ENCODE measurements at regions not wholly inside any gene's neighbourhood (a gene's known extent, or its start where the extent isn't known, plus 50 kb on each side); places are given as distances from the start of the nearest gene placed in this dataset.

GRCh38 chr7:41224063-41224763 is 478.7 kb downstream of the INHBA start:
- DNase-seq (ENCODE audit: extremely low read depth, low read depth): no peak
- H3K4me3 ChIP-seq (replicated peaks; ENCODE audit: low read depth, low read length): no peak overlapping the region
- no peak for TF ChIP-seq CTCF (IDR thresholded peaks at IDR 0.05; ENCODE audit: low read depth, low read length, missing control alignments)

GRCh38 chr7:41222746-41223145 is 480.1 kb downstream of the INHBA start:
- no peak for DNase-seq (ENCODE audit: extremely low read depth, low read depth)
- TF ChIP-seq CTCF (IDR thresholded peaks at IDR 0.05; ENCODE audit: low read depth, low read length, missing control alignments): no peak
- H3K4me3 ChIP-seq (replicated peaks; ENCODE audit: low read depth, low read length): no peak overlapping the region

DNA sequence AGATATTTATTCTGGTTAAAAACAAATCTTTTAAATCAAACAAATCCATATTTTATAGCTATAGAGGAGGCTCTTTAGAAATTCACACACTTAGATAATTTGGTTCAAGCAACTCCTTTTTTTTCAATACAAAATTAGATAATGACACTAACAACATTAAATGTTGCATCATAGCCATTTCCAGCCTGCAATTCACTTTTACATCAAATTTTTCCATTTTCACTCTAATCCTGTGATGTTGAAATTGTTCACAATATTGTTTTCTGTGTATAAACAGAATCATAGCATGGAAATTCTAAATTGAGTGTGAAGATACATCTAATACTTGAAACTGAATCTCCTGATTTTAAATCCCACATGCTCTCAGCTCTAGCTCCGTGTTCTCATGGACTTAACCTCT is 482.6 kb downstream of the INHBA start:
- no peak for DNase-seq (ENCODE audit: extremely low read depth, low read depth)
- H3K4me3 ChIP-seq (replicated peaks; ENCODE audit: low read depth, low read length): no peak overlapping the region
- no peak for TF ChIP-seq CTCF (IDR thresholded peaks at IDR 0.05; ENCODE audit: low read depth, low read length, missing control alignments)

GRCh38 chr7:41219276-41219675 is 483.6 kb downstream of the INHBA start:
- no peak overlapping the region for H3K4me3 ChIP-seq (replicated peaks; ENCODE audit: low read depth, low read length)
- DNase-seq (ENCODE audit: extremely low read depth, low read depth): no peak
- TF ChIP-seq CTCF (IDR thresholded peaks at IDR 0.05; ENCODE audit: low read depth, low read length, missing control alignments): no peak

- TF ChIP-seq CTCF (IDR thresholded peaks at IDR 0.05; ENCODE audit: low read depth, low read length, missing control alignments): no peak
- DNase-seq (ENCODE audit: extremely low read depth, low read depth): no peak
- no peak overlapping the region for H3K4me3 ChIP-seq (replicated peaks; ENCODE audit: low read depth, low read length)
Observed at GRCh38 chr7:41217306-41217705, 485.6 kb downstream of the INHBA start.

DNA sequence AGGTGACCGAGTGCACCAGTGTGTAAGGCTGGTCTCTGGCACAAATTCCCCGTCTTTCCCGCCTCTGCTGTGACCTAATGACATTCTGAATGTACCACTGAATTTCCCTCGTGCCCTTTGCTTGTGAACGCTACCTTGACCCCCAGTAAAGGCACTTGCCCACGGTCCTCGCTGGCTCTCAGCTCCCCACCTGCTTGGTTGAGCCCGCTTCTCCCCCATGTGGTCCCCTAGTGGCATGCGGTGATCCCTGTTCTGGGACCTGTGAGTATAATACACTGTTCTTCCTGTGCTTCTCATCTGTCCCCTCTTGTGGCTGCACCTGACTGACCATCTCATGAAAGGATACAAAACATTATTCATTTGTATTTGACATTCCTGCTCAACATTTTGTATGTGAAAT is 495.7 kb downstream of the INHBA start:
- no peak for DNase-seq (ENCODE audit: extremely low read depth, low read depth)
- no peak for TF ChIP-seq CTCF (IDR thresholded peaks at IDR 0.05; ENCODE audit: low read depth, low read length, missing control alignments)
- H3K4me3 ChIP-seq (replicated peaks; ENCODE audit: low read depth, low read length): no peak overlapping the region

DNA sequence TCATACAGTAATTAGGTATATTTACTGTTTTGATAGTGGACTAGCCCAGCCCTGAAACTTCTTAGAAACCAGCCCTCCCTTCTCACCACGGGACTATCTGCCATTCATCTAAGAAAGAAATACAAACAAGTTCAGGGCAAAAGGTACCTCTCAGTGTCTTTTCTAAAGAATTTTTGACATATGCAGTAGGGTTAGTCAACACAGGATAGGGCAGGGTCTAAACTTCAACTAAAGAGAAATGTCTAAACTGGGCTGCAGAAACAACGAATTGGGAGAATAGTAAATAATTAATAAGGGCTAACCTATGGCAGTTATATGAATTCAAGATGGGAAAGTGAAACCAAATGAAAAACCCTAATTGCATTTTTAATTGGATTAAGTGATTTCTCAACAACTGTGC is 496.6 kb downstream of the INHBA start:
- TF ChIP-seq CTCF (IDR thresholded peaks at IDR 0.05; ENCODE audit: low read depth, low read length, missing control alignments): no peak
- no peak overlapping the region for H3K4me3 ChIP-seq (replicated peaks; ENCODE audit: low read depth, low read length)
- no peak for DNase-seq (ENCODE audit: extremely low read depth, low read depth)

Measured in HFF-Myc (cell line).